ENCODE measurements at regions not wholly inside any gene's neighbourhood (a gene's known extent, or its start where the extent isn't known, plus 50 kb on each side); places are given as distances from the start of the nearest gene placed in this dataset.

GRCh38 chr12:25045869-25046268 is 97.0 kb upstream of the BCAT1 start:
- no peak overlapping the region for H3K27ac ChIP-seq (ENCODE audit: low read depth in 2 of 2, low read length in 1 of 2)
- no peaks in the 10 kb centered on the region for H3K36me3 ChIP-seq (ENCODE audit: control insufficient read depth in 2 of 2, insufficient read depth in 2 of 2, low read length in 1 of 2)
- H3K9me3 ChIP-seq (ENCODE audit: control insufficient read depth in 2 of 2, insufficient read depth in 1 of 2, low read depth in 1 of 2, low read length in 1 of 2), result peaks cover 0 to 3% of the 10 kb centered on the region in 2 donors
- H3K27me3 ChIP-seq (ENCODE audit: control insufficient read depth in 1 of 2, insufficient read depth in 2 of 2, low read length in 2 of 2), result no peaks in the 10 kb centered on the region
- no peak overlapping the region for H3K4me3 ChIP-seq (ENCODE audit: low read depth in 1 of 2, low read length in 2 of 2)
- no peaks in the 10 kb centered on the region for H3K4me1 ChIP-seq (ENCODE audit: control insufficient read depth in 2 of 2, insufficient read depth in 2 of 2, low read length in 1 of 2)

GRCh38 chr12:25041006-25041741 is 92.3 kb upstream of the BCAT1 start:
- H3K9me3 ChIP-seq (ENCODE audit: control insufficient read depth in 2 of 2, insufficient read depth in 1 of 2, low read depth in 1 of 2, low read length in 1 of 2), result no peaks in the 10 kb centered on the region
- H3K27ac ChIP-seq (ENCODE audit: low read depth in 2 of 2, low read length in 1 of 2), result peak overlapping the region in 1 of 2 donors; percentile 34
- 54 to 69% methylated on average over 9 of the region's 9 CpGs for WGBS, 2 donors

GRCh38 chr12:25040593-25040992 is 91.7 kb upstream of the BCAT1 start:
- Histone ChIP-seq H3K27ac (ENCODE audit: low read depth in 2 of 2, low read length in 1 of 2) (no peak overlapping the region), H3K4me1 (ENCODE audit: control insufficient read depth in 2 of 2, insufficient read depth in 2 of 2, low read length in 1 of 2) (no peaks in the 10 kb centered on the region), H3K9me3 (ENCODE audit: control insufficient read depth in 2 of 2, insufficient read depth in 1 of 2, low read depth in 1 of 2, low read length in 1 of 2) (no peaks in the 10 kb centered on the region), H3K27me3 (ENCODE audit: control insufficient read depth in 1 of 2, insufficient read depth in 2 of 2, low read length in 2 of 2) (no peaks in the 10 kb centered on the region), H3K36me3 (ENCODE audit: control insufficient read depth in 2 of 2, insufficient read depth in 2 of 2, low read length in 1 of 2) (no peaks in the 10 kb centered on the region), H3K4me3 (ENCODE audit: low read depth in 1 of 2, low read length in 2 of 2) (no peak overlapping the region)
- WGBS, 2 donors, result 51 to 83% methylated on average over 4 of the region's 4 CpGs

More at GRCh38 chr12:25041006-25041741, 92.3 kb upstream of the BCAT1 start:
- Histone ChIP-seq H3K4me3 (ENCODE audit: low read depth in 1 of 2, low read length in 2 of 2) (no peak overlapping the region), H3K36me3 (ENCODE audit: control insufficient read depth in 2 of 2, insufficient read depth in 2 of 2, low read length in 1 of 2) (no peaks in the 10 kb centered on the region), H3K4me1 (ENCODE audit: control insufficient read depth in 2 of 2, insufficient read depth in 2 of 2, low read length in 1 of 2) (no peaks in the 10 kb centered on the region), H3K27me3 (ENCODE audit: control insufficient read depth in 1 of 2, insufficient read depth in 2 of 2, low read length in 2 of 2) (no peaks in the 10 kb centered on the region)

GRCh38 chr12:25034676-25035075 is 85.8 kb upstream of the BCAT1 start:
- Histone ChIP-seq H3K4me1 (ENCODE audit: control insufficient read depth in 2 of 2, insufficient read depth in 2 of 2, low read length in 1 of 2) (no peaks in the 10 kb centered on the region), H3K9me3 (ENCODE audit: control insufficient read depth in 2 of 2, insufficient read depth in 1 of 2, low read depth in 1 of 2, low read length in 1 of 2) (no peaks in the 10 kb centered on the region), H3K36me3 (ENCODE audit: control insufficient read depth in 2 of 2, insufficient read depth in 2 of 2, low read length in 1 of 2) (no peaks in the 10 kb centered on the region), H3K4me3 (ENCODE audit: low read depth in 1 of 2, low read length in 2 of 2) (no peak overlapping the region), H3K27me3 (ENCODE audit: control insufficient read depth in 1 of 2, insufficient read depth in 2 of 2, low read length in 2 of 2) (no peaks in the 10 kb centered on the region), H3K27ac (ENCODE audit: low read depth in 2 of 2, low read length in 1 of 2) (no peak overlapping the region)
- 59 to 63% methylated on average over 4 of the region's 4 CpGs for WGBS, 2 donors

GRCh38 chr12:25025951-25026490 is 77.1 kb upstream of the BCAT1 start:
- no peaks in the 10 kb centered on the region for H3K4me1 ChIP-seq (ENCODE audit: control insufficient read depth in 2 of 2, insufficient read depth in 2 of 2, low read length in 1 of 2)
- no peak overlapping the region for H3K4me3 ChIP-seq (ENCODE audit: low read depth in 1 of 2, low read length in 2 of 2)
- H3K27me3 ChIP-seq (ENCODE audit: control insufficient read depth in 1 of 2, insufficient read depth in 2 of 2, low read length in 2 of 2), result no peaks in the 10 kb centered on the region
- 92 to 96% methylated on average over 1 of the region's 1 CpG for WGBS, 2 donors
- no peaks in the 10 kb centered on the region for H3K9me3 ChIP-seq (ENCODE audit: control insufficient read depth in 2 of 2, insufficient read depth in 1 of 2, low read depth in 1 of 2, low read length in 1 of 2)
- no peak overlapping the region for H3K27ac ChIP-seq (ENCODE audit: low read depth in 2 of 2, low read length in 1 of 2)
- no peaks in the 10 kb centered on the region for H3K36me3 ChIP-seq (ENCODE audit: control insufficient read depth in 2 of 2, insufficient read depth in 2 of 2, low read length in 1 of 2)

GRCh38 chr12:25025260-25025659 is 76.4 kb upstream of the BCAT1 start:
- no peak overlapping the region for H3K27ac ChIP-seq (ENCODE audit: low read depth in 2 of 2, low read length in 1 of 2)
- no peak overlapping the region for H3K4me3 ChIP-seq (ENCODE audit: low read depth in 1 of 2, low read length in 2 of 2)
- no peaks in the 10 kb centered on the region for H3K9me3 ChIP-seq (ENCODE audit: control insufficient read depth in 2 of 2, insufficient read depth in 1 of 2, low read depth in 1 of 2, low read length in 1 of 2)
- no peaks in the 10 kb centered on the region for H3K36me3 ChIP-seq (ENCODE audit: control insufficient read depth in 2 of 2, insufficient read depth in 2 of 2, low read length in 1 of 2)
- H3K4me1 ChIP-seq (ENCODE audit: control insufficient read depth in 2 of 2, insufficient read depth in 2 of 2, low read length in 1 of 2), result no peaks in the 10 kb centered on the region
- no peaks in the 10 kb centered on the region for H3K27me3 ChIP-seq (ENCODE audit: control insufficient read depth in 1 of 2, insufficient read depth in 2 of 2, low read length in 2 of 2)
- 72 to 80% methylated on average over 4 of the region's 4 CpGs for WGBS, 2 donors

GRCh38 chr12:25023808-25024207 is 74.9 kb upstream of the BCAT1 start:
- 65 to 76% methylated on average over 4 of the region's 4 CpGs for WGBS, 2 donors
- no peaks in the 10 kb centered on the region for H3K36me3 ChIP-seq (ENCODE audit: control insufficient read depth in 2 of 2, insufficient read depth in 2 of 2, low read length in 1 of 2)
- H3K9me3 ChIP-seq (ENCODE audit: control insufficient read depth in 2 of 2, insufficient read depth in 1 of 2, low read depth in 1 of 2, low read length in 1 of 2), result peaks cover 0 to 6% of the 10 kb centered on the region in 2 donors
- H3K27ac ChIP-seq (ENCODE audit: low read depth in 2 of 2, low read length in 1 of 2), result no peak overlapping the region
- peaks cover 0 to 2% of the 10 kb centered on the region in 2 donors for H3K27me3 ChIP-seq (ENCODE audit: control insufficient read depth in 1 of 2, insufficient read depth in 2 of 2, low read length in 2 of 2)
- H3K4me3 ChIP-seq (ENCODE audit: low read depth in 1 of 2, low read length in 2 of 2), result no peak overlapping the region
- H3K4me1 ChIP-seq (ENCODE audit: control insufficient read depth in 2 of 2, insufficient read depth in 2 of 2, low read length in 1 of 2), result no peaks in the 10 kb centered on the region

- WGBS, 2 donors, result 84 to 89% methylated on average over 7 of the region's 7 CpGs
- no peak overlapping the region for H3K27ac ChIP-seq (ENCODE audit: low read depth in 2 of 2, low read length in 1 of 2)
- H3K4me1 ChIP-seq (ENCODE audit: control insufficient read depth in 2 of 2, insufficient read depth in 2 of 2, low read length in 1 of 2), result no peaks in the 10 kb centered on the region
- peaks cover 0 to 6% of the 10 kb centered on the region in 2 donors for H3K9me3 ChIP-seq (ENCODE audit: control insufficient read depth in 2 of 2, insufficient read depth in 1 of 2, low read depth in 1 of 2, low read length in 1 of 2)
- no peak overlapping the region for H3K4me3 ChIP-seq (ENCODE audit: low read depth in 1 of 2, low read length in 2 of 2)
- no peaks in the 10 kb centered on the region for H3K36me3 ChIP-seq (ENCODE audit: control insufficient read depth in 2 of 2, insufficient read depth in 2 of 2, low read length in 1 of 2)
- H3K27me3 ChIP-seq (ENCODE audit: control insufficient read depth in 1 of 2, insufficient read depth in 2 of 2, low read length in 2 of 2), result peaks cover 0 to 2% of the 10 kb centered on the region in 2 donors
Observed at GRCh38 chr12:25020621-25021243, 71.8 kb upstream of the BCAT1 start.

- Histone ChIP-seq H3K9me3 (ENCODE audit: control insufficient read depth in 2 of 2, insufficient read depth in 1 of 2, low read depth in 1 of 2, low read length in 1 of 2) (peaks cover 0 to 6% of the 10 kb centered on the region in 2 donors), H3K36me3 (ENCODE audit: control insufficient read depth in 2 of 2, insufficient read depth in 2 of 2, low read length in 1 of 2) (no peaks in the 10 kb centered on the region), H3K27ac (ENCODE audit: low read depth in 2 of 2, low read length in 1 of 2) (no peak overlapping the region), H3K27me3 (ENCODE audit: control insufficient read depth in 1 of 2, insufficient read depth in 2 of 2, low read length in 2 of 2) (peaks cover 0 to 2% of the 10 kb centered on the region in 2 donors), H3K4me3 (ENCODE audit: low read depth in 1 of 2, low read length in 2 of 2) (no peak overlapping the region), H3K4me1 (ENCODE audit: control insufficient read depth in 2 of 2, insufficient read depth in 2 of 2, low read length in 1 of 2) (no peaks in the 10 kb centered on the region)
- 94 to 98% methylated on average over 3 of the region's 3 CpGs for WGBS, 2 donors
Observed at GRCh38 chr12:25018146-25018545, 69.2 kb upstream of the BCAT1 start.
